ENCODE measurements at regions not wholly inside any gene's neighbourhood (a gene's known extent, or its start where the extent isn't known, plus 50 kb on each side); places are given as distances from the start of the nearest gene placed in this dataset.

DNA sequence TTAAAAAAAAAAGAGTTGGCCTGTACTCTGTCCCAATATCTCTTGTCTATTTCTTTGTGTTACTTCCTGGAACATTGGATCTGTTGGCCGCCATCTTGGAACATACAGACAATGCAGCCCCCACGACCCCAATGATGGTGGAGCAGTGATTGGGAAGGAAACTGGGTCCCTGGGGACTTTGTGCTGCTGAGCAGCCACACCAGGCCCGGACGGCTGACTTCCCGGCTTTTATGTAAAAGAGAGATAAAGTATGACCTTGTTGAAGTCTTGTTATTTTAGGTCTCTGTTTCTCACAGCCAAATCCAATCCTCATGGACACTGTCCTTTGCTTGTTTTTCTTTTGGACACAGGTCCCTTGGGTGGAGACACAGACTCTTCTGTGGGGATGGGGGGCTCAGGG lies 204.5 kb downstream of the SALL1 start:
- H3K9me3 ChIP-seq (ENCODE audit: insufficient read depth in 2 of 2, low read depth in 1 of 2, low read length in 1 of 2) = no peaks in the 10 kb centered on the region
- no peak overlapping the region for H3K4me3 ChIP-seq (ENCODE audit: extremely low read depth in 1 of 4, insufficient read depth in 2 of 4, low read depth in 3 of 4, low read length in 4 of 4)
- no peaks in the 10 kb centered on the region for H3K36me3 ChIP-seq (ENCODE audit: control insufficient read depth in 2 of 4, insufficient read depth in 4 of 4, low read length in 3 of 4)
- 0 out of 7 replicates have a peak, but pooled peaks cover 0 to 2% (median 0%) of the 10 kb centered on the region in 4 experiments for H3K27me3 ChIP-seq (replicated peaks in 1 of 4; ENCODE audit: control insufficient read depth in 3 of 4, extremely low read depth in 1 of 4, insufficient read depth in 3 of 4, low read length in 3 of 4)
- no peak overlapping the region for H4K5ac ChIP-seq (ENCODE audit: insufficient read length, low read depth, low read length)
- CTCF ChIA-PET (ENCODE audit: partially characterized antibody) = no interaction called here
- no peak overlapping the region for H3K9ac ChIP-seq (replicated peaks in 1 of 4; ENCODE audit: extremely low read depth in 1 of 4, low read depth in 3 of 4, low read length in 3 of 4)
- H3K18ac ChIP-seq (ENCODE audit: extremely low read depth, low read length) = no peak overlapping the region
- H3K4me2 ChIP-seq (ENCODE audit: insufficient read depth in 1 of 2, low read depth in 2 of 2, low read length in 2 of 2) = no peak overlapping the region
- H2BK5ac ChIP-seq (ENCODE audit: low read depth, low read length) = no peak overlapping the region
- no peaks in the 10 kb centered on the region for H3K79me1 ChIP-seq (ENCODE audit: low read depth, low read length)
- no peak overlapping the region for H2BK12ac ChIP-seq (ENCODE audit: low read depth, low read length)
- H2BK120ac ChIP-seq (replicated peaks; ENCODE audit: low read depth, low read length) = no peak overlapping the region
- H3K79me2 ChIP-seq (ENCODE audit: control insufficient read depth in 1 of 2, insufficient read depth in 2 of 2, low read length in 2 of 2) = no peaks in the 10 kb centered on the region
- H2AK5ac ChIP-seq (ENCODE audit: low read depth, low read length) = no peak overlapping the region
- H2AFZ ChIP-seq (ENCODE audit: low read length) = no peak overlapping the region
- no peak for FAIRE-seq
- H4K20me1 ChIP-seq (replicated peaks in 1 of 2; ENCODE audit: control insufficient read depth in 1 of 2, insufficient read depth in 2 of 2, low read length in 2 of 2) = no peaks in the 10 kb centered on the region
- H2BK15ac ChIP-seq (ENCODE audit: low read length) = no peak overlapping the region
- no peaks in the 10 kb centered on the region for H3K4me1 ChIP-seq (replicated peaks in 1 of 4; ENCODE audit: control insufficient read depth in 3 of 4, insufficient read depth in 4 of 4, low read length in 3 of 4)
- H3K27ac ChIP-seq (ENCODE audit: low read depth, low read length) = no peak overlapping the region
- no peak overlapping the region for H3K23ac ChIP-seq (ENCODE audit: insufficient read length)
- no peak overlapping the region for H3K56ac ChIP-seq (replicated peaks; ENCODE audit: insufficient read length, low read depth, low read length)
- no peak overlapping the region; the same call in 1 of the 2 replicates for H4K8ac ChIP-seq (ENCODE audit: extremely low read depth, insufficient read depth, low read length)
- H2BK20ac ChIP-seq (ENCODE audit: low read length) = no peak overlapping the region
- DNase-seq (ENCODE audit: low read depth in 1 of 2, low spot score in 2 of 2) = no peak
- POLR2A ChIA-PET (ENCODE audit: partially characterized antibody) = no interaction called here
- 92% methylated on average over 5 of the region's 5 CpGs; no CpG with 5 or more reads in 1 of the 2 experiments for WGBS, 2 experiments (ENCODE audit: extremely low coverage in 1 of 2, insufficient coverage in 1 of 2, insufficient read length in 1 of 2, insufficient replicate concordance in 2 of 2, low coverage in 1 of 2, low lambda C conversion rate in 2 of 2, missing lambda C conversion rate in 1 of 2)
- no peak overlapping the region for H3K4ac ChIP-seq (replicated peaks; ENCODE audit: insufficient read length, low read depth, low read length)
- H3K14ac ChIP-seq (ENCODE audit: insufficient read length) = no peak overlapping the region
- no peak overlapping the region for H4K91ac ChIP-seq (replicated peaks; ENCODE audit: insufficient read length, low read length)
- no peaks in the 10 kb centered on the region for H3K23me2 ChIP-seq (ENCODE audit: low read depth, low read length)
- TF ChIP-seq POU5F1 (IDR thresholded peaks at IDR 0.05; ENCODE audit: low read depth, low read length) (no peak), CREB1 (IDR thresholded peaks at IDR 0.05) (no peak), FOSL1 (IDR thresholded peaks at IDR 0.05; ENCODE audit: insufficient read depth, low read depth, low read length) (no peak), CEBPB (IDR thresholded peaks at IDR 0.05; ENCODE audit: low read depth, low read length) (no peak), KDM1A (IDR thresholded peaks at IDR 0.05; ENCODE audit: borderline replicate concordance, low read length) (no peak), SP2 (IDR thresholded peaks at IDR 0.05; ENCODE audit: low read length) (no peak), ASH2L (IDR thresholded peaks at IDR 0.05; ENCODE audit: low read length) (no peak), KDM4A (IDR thresholded peaks at IDR 0.05; ENCODE audit: low read depth, low read length, severe bottlenecking) (no peak), RBBP5 (IDR thresholded peaks at IDR 0.05; ENCODE audit: borderline replicate concordance, low read depth, low read length) (no peak), RAD21 (IDR thresholded peaks at IDR 0.05 in 1 of 2, conservative IDR thresholded peaks at IDR 0.05 in 1 of 2; ENCODE audit: low read depth in 2 of 2, low read length in 2 of 2) (no peak), CTCF (IDR thresholded peaks at IDR 0.05; ENCODE audit: control extremely low read depth in 1 of 3, insufficient read depth in 1 of 3, low read depth in 1 of 3, low read length in 3 of 3) (no peak), JUN (IDR thresholded peaks at IDR 0.05; ENCODE audit: low read depth, low read length) (no peak)
